ENCODE measurements at regions not wholly inside any gene's neighbourhood (a gene's known extent, or its start where the extent isn't known, plus 50 kb on each side); places are given as distances from the start of the nearest gene placed in this dataset.

DNA sequence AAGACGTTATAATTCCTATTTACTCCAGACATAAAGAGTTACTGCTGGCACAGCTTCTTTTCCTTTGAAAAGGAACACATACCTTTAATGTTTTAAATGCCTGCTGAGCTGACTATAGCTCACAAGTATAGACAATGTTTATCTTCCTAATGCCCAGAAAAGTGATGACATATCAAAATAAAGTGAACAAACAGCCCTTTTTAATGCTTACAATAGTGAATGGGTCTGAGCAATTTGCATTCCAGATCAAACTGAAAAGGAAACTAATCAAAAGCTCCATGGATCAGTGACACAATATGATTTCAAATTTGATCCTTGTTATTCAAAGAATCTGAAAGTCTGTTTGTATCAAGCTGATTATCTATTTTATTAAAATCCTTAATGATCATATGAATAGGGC, 233.6 kb upstream of the SEMA3E start:
- no peak overlapping the region for H3K27ac Mint-ChIP-seq (ENCODE audit: unreplicated experiment)
- H3K27me3 Mint-ChIP-seq (ENCODE audit: low read depth), result no peaks in the 10 kb centered on the region
- H3K4me3 Mint-ChIP-seq (ENCODE audit: unreplicated experiment), result no peak overlapping the region
- no peaks in the 10 kb centered on the region for H3K9me3 Mint-ChIP-seq (ENCODE audit: low read depth)
- TF ChIP-seq, protein P1, sequence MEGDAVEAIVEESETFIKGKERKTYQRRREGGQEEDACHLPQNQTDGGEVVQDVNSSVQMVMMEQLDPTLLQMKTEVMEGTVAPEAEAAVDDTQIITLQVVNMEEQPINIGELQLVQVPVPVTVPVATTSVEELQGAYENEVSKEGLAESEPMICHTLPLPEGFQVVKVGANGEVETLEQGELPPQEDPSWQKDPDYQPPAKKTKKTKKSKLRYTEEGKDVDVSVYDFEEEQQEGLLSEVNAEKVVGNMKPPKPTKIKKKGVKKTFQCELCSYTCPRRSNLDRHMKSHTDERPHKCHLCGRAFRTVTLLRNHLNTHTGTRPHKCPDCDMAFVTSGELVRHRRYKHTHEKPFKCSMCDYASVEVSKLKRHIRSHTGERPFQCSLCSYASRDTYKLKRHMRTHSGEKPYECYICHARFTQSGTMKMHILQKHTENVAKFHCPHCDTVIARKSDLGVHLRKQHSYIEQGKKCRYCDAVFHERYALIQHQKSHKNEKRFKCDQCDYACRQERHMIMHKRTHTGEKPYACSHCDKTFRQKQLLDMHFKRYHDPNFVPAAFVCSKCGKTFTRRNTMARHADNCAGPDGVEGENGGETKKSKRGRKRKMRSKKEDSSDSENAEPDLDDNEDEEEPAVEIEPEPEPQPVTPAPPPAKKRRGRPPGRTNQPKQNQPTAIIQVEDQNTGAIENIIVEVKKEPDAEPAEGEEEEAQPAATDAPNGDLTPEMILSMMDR (IDR thresholded peaks at IDR 0.05), result no peak
- no peak for DNase-seq (ENCODE audit: low spot score)
- peaks cover 16% of the 10 kb centered on the region for H3K4me1 Mint-ChIP-seq (ENCODE audit: low read depth)
- no peaks in the 10 kb centered on the region for H3K36me3 Mint-ChIP-seq (ENCODE audit: low read depth)

DNA sequence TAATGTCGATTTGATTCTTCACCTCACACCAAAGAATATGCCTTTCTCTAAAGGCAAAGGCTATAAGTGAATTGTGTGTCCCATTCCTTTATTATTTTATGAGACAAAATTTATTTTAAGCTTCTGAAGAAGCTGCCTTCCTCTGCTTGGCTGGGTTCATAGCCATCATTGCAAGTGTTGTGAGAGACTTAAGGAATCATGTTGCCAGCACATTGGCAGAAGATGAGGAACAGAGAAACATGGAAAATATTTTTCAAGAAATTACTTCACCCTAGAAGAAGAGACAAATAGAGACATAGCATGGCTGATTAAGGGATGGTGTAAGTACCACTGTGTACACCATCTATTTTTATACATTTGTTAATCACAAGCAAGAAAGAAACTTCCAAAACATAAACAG, 230.1 kb upstream of the SEMA3E start:
- no peak for DNase-seq (ENCODE audit: low spot score)
- TF ChIP-seq, protein P1 (IDR thresholded peaks at IDR 0.05), result no peak
- Mint-ChIP-seq H3K9me3 (ENCODE audit: low read depth) (no peaks in the 10 kb centered on the region), H3K27ac (ENCODE audit: unreplicated experiment) (no peak overlapping the region), H3K4me1 (ENCODE audit: low read depth) (peaks cover 19% of the 10 kb centered on the region), H3K4me3 (ENCODE audit: unreplicated experiment) (no peak overlapping the region), H3K36me3 (ENCODE audit: low read depth) (no peaks in the 10 kb centered on the region), H3K27me3 (ENCODE audit: low read depth) (no peaks in the 10 kb centered on the region)

DNA sequence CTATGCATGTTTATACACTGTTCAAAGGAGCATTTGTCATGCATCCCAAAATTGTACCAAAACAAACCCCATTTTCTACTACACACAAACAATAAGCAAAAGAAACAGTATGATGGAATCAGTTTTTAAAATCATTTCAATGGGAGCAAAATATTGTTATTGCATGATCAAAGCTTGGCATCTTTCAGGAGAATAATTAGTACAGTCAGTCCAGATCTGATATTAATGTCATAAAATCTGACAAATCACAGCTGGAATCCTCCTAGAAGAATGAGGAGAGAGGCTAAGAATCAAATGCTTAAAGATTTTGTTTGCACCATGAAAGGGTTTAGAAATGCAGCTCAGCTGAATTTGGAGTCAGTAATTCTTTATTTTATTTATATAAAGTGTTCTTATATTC, 229.7 kb upstream of the SEMA3E start:
- H3K4me1 Mint-ChIP-seq (ENCODE audit: low read depth), result peaks cover 19% of the 10 kb centered on the region
- no peaks in the 10 kb centered on the region for H3K9me3 Mint-ChIP-seq (ENCODE audit: low read depth)
- DNase-seq (ENCODE audit: low spot score), result no peak
- H3K4me3 Mint-ChIP-seq (ENCODE audit: unreplicated experiment), result no peak overlapping the region
- TF ChIP-seq, protein P1 (IDR thresholded peaks at IDR 0.05), result no peak
- no peaks in the 10 kb centered on the region for H3K36me3 Mint-ChIP-seq (ENCODE audit: low read depth)
- no peak overlapping the region for H3K27ac Mint-ChIP-seq (ENCODE audit: unreplicated experiment)
- H3K27me3 Mint-ChIP-seq (ENCODE audit: low read depth), result no peaks in the 10 kb centered on the region

DNA sequence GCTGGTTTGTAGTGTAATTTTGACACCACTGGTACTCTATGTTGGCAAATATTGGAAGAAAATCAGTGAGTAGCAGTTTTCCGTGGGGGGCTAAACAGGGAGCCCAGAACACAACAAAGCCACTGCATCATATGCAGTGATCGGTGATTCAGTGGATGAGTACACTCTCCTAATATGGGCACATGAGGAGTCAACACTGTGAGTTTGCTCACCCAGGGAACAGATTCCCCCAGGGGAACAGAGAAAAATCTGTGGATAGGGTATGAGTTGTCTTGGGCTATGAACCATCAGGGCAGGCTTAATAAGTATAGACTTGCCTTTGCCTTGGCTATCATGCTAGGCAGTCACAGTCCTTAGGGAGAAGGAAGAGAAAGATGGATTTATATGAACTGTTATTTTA, 227.7 kb upstream of the SEMA3E start:
- Mint-ChIP-seq H3K4me1 (ENCODE audit: low read depth) (peaks cover 7% of the 10 kb centered on the region), H3K27me3 (ENCODE audit: low read depth) (no peaks in the 10 kb centered on the region), H3K9me3 (ENCODE audit: low read depth) (no peaks in the 10 kb centered on the region), H3K36me3 (ENCODE audit: low read depth) (no peaks in the 10 kb centered on the region), H3K4me3 (ENCODE audit: unreplicated experiment) (no peak overlapping the region), H3K27ac (ENCODE audit: unreplicated experiment) (no peak overlapping the region)
- TF ChIP-seq, protein P1 (IDR thresholded peaks at IDR 0.05), result no peak
- DNase-seq (ENCODE audit: low spot score), result no peak

DNA sequence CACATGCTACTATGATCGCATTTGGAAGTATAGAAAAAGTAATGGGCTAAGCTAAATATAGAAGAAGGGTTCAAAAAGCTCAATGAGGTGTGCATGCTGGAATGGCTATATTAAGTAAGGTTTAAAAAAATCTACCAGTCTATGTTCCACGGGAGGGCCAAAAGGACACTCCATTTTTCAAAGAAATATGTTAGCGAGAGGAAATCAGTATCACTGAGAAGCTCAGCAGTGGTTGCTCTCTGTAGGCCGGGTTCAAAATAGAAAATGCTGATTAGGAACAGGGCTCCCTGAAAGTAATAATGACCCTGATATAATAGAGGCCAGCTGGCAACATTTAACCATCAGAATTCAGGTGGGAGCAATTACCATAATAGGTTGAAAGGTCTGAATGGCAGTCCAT, 224.5 kb upstream of the SEMA3E start:
- Mint-ChIP-seq H3K36me3 (ENCODE audit: low read depth) (no peaks in the 10 kb centered on the region), H3K4me3 (ENCODE audit: unreplicated experiment) (no peak overlapping the region), H3K27me3 (ENCODE audit: low read depth) (no peaks in the 10 kb centered on the region), H3K9me3 (ENCODE audit: low read depth) (no peaks in the 10 kb centered on the region), H3K4me1 (ENCODE audit: low read depth) (peaks cover 3% of the 10 kb centered on the region), H3K27ac (ENCODE audit: unreplicated experiment) (no peak overlapping the region)
- TF ChIP-seq, protein P1 (IDR thresholded peaks at IDR 0.05), result no peak
- no peak for DNase-seq (ENCODE audit: low spot score)
